ENCODE measurements at regions not wholly inside any gene's neighbourhood (a gene's known extent, or its start where the extent isn't known, plus 50 kb on each side); places are given as distances from the start of the nearest gene placed in this dataset.

DNA sequence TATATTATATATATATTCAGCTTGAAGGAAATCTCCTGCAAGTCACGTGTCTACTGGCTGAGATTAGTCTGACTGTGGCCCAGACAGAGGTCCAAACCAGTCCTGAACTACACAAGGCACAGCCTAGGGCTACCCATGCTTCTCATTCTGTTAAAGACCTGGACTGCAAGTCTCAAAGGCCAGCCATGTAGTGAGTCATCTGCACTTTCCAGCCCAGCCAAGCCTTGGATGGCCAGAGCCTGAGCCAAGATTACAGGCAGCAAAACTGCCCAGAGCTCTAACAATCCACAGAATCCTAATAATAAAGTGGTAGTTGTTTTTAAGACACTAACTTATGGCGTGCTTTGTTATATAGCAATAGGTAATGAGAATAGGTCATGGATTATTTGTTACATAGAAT lies 259.6 kb downstream of the SS18 start:
- TF ChIP-seq, protein P1, sequence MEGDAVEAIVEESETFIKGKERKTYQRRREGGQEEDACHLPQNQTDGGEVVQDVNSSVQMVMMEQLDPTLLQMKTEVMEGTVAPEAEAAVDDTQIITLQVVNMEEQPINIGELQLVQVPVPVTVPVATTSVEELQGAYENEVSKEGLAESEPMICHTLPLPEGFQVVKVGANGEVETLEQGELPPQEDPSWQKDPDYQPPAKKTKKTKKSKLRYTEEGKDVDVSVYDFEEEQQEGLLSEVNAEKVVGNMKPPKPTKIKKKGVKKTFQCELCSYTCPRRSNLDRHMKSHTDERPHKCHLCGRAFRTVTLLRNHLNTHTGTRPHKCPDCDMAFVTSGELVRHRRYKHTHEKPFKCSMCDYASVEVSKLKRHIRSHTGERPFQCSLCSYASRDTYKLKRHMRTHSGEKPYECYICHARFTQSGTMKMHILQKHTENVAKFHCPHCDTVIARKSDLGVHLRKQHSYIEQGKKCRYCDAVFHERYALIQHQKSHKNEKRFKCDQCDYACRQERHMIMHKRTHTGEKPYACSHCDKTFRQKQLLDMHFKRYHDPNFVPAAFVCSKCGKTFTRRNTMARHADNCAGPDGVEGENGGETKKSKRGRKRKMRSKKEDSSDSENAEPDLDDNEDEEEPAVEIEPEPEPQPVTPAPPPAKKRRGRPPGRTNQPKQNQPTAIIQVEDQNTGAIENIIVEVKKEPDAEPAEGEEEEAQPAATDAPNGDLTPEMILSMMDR (IDR thresholded peaks at IDR 0.05; ENCODE audit: low read depth, low read length), result no peak
- TF ChIP-seq EZH2phosphoT487 (IDR thresholded peaks at IDR 0.05; ENCODE audit: low read depth), result no peak

Measured in OCI-LY3 (cell line).